KMS-11 (cell line): ENCODE measurements at regions not wholly inside any gene's neighbourhood (a gene's known extent, or its start where the extent isn't known, plus 50 kb on each side); places are given as distances from the start of the nearest gene placed in this dataset.

Experiments used
- H2AFZ ChIP-seq: fragments of 200-600 bp; sonication (generic); 2 replicates; pipeline ENCODE4 v1.6.1; 2016; ENCODE audit warnings: antibody characterized with exemption, mixed run types, low read depth
- H3K27ac ChIP-seq: fragments of 200-600 bp; sonication (generic); 2 replicates; pipeline ENCODE4 v1.6.1; 2016; ENCODE audit warnings: mild to moderate bottlenecking, mixed run types
- H3K27me3 ChIP-seq: fragments of 200-600 bp; sonication (generic); 2 replicates; pipeline ENCODE4 v1.6.1; 2017; ENCODE audit warnings: mild to moderate bottlenecking, low read depth, mixed run types, moderate library complexity; ENCODE audit not compliant: insufficient read depth
- H3K36me3 ChIP-seq: fragments of 200-600 bp; sonication (generic); 2 replicates; pipeline ENCODE4 v1.6.1; 2017; ENCODE audit warnings: mild to moderate bottlenecking, mixed run types; ENCODE audit not compliant: insufficient read depth
- H3K4me1 ChIP-seq: fragments of 200-600 bp; sonication (generic); 2 replicates; pipeline ENCODE4 v1.6.1; 2016; ENCODE audit warnings: mild to moderate bottlenecking, low read depth, mixed run types; ENCODE audit not compliant: poor library complexity, severe bottlenecking
- H3K4me2 ChIP-seq: fragments of 200-600 bp; sonication (generic); 2 replicates; pipeline ENCODE4 v1.7.0; 2016; ENCODE audit warnings: mild to moderate bottlenecking, mixed run types
- H3K4me3 ChIP-seq: fragments of 200-600 bp; sonication (generic); IDR thresholded peaks from 2 replicates; pipeline ENCODE4 v1.6.1; 2017; ENCODE audit warnings: low read depth, low read length, mixed read lengths; ENCODE audit not compliant: insufficient read depth
- H3K79me2 ChIP-seq: fragments of 200-600 bp; sonication (generic); 2 replicates; pipeline ENCODE4 v1.6.1; 2016; ENCODE audit warnings: low read depth, mixed run types; ENCODE audit not compliant: insufficient read depth
- H3K9ac ChIP-seq: fragments of 200-600 bp; sonication (generic); 2 replicates; pipeline ENCODE4 v1.6.1; 2016; ENCODE audit warnings: mild to moderate bottlenecking, mixed run types
- H4K20me1 ChIP-seq: fragments of 200-600 bp; sonication (generic); 2 replicates; pipeline ENCODE4 v1.6.1; 2016; ENCODE audit warnings: mild to moderate bottlenecking, mixed run types; ENCODE audit not compliant: insufficient read depth
- CTCF ChIP-seq: fragments of 200-600 bp; sonication (generic); conservative IDR thresholded peaks from 2 replicates; pipeline ENCODE4 v1.6.1; 2017; ENCODE audit warnings: low read depth, mild to moderate bottlenecking, antibody characterized with exemption, low read length, moderate library complexity, mixed read lengths

GRCh38 chr12:98295681-98296080 is 219.7 kb upstream of the TMPO start:
- Histone ChIP-seq H3K4me1 (no peaks in the 10 kb centered on the region), H3K4me3 (no peak overlapping the region), H3K27me3 (no peaks in the 10 kb centered on the region), H3K9ac (no peak overlapping the region), H3K4me2 (no peak overlapping the region), H3K27ac (no peak overlapping the region), H4K20me1 (no peaks in the 10 kb centered on the region), H2AFZ (no peak overlapping the region), H3K79me2 (no peaks in the 10 kb centered on the region), H3K36me3 (no peaks in the 10 kb centered on the region)
- TF ChIP-seq CTCF = no peak

GRCh38 chr12:98296462-98297079 is 218.8 kb upstream of the TMPO start:
- H2AFZ ChIP-seq = no peak overlapping the region
- no peak overlapping the region for H3K27ac ChIP-seq
- no peaks in the 10 kb centered on the region for H3K4me1 ChIP-seq
- H3K79me2 ChIP-seq = no peaks in the 10 kb centered on the region
- H3K27me3 ChIP-seq = no peaks in the 10 kb centered on the region
- H3K36me3 ChIP-seq = no peaks in the 10 kb centered on the region
- no peak overlapping the region for H3K4me2 ChIP-seq
- no peak overlapping the region for H3K4me3 ChIP-seq
- no peak overlapping the region for H3K9ac ChIP-seq
- no peak for TF ChIP-seq CTCF
- H4K20me1 ChIP-seq = no peaks in the 10 kb centered on the region

- Histone ChIP-seq H4K20me1 (no peaks in the 10 kb centered on the region), H3K9ac (no peak overlapping the region), H3K27ac (no peak overlapping the region), H3K4me2 (no peak overlapping the region), H3K36me3 (no peaks in the 10 kb centered on the region), H3K27me3 (no peaks in the 10 kb centered on the region), H3K79me2 (no peaks in the 10 kb centered on the region), H3K4me1 (no peaks in the 10 kb centered on the region), H3K4me3 (no peak overlapping the region), H2AFZ (no peak overlapping the region)
- TF ChIP-seq CTCF = no peak
These were observed 217.9 kb upstream of the TMPO start for GRCh38 chr12:98297538-98297937.

GRCh38 chr12:98308141-98308540 is 207.2 kb upstream of the TMPO start:
- Histone ChIP-seq H3K27ac (no peak overlapping the region), H3K36me3 (no peaks in the 10 kb centered on the region), H3K9ac (no peak overlapping the region), H3K4me1 (no peaks in the 10 kb centered on the region), H2AFZ (no peak overlapping the region), H4K20me1 (no peaks in the 10 kb centered on the region), H3K4me2 (no peak overlapping the region), H3K79me2 (no peaks in the 10 kb centered on the region), H3K27me3 (no peaks in the 10 kb centered on the region), H3K4me3 (no peak overlapping the region)
- TF ChIP-seq CTCF = no peak
